Sigmoid colon (tissue), 4 donors: ENCODE measurements at regions not wholly inside any gene's neighbourhood (a gene's known extent, or its start where the extent isn't known, plus 50 kb on each side); places are given as distances from the start of the nearest gene placed in this dataset.

ENCODE experiments used
- POLR2AphosphoS5 ChIP-seq, 4 donors: sonication (generic); formaldehyde crosslinking; IDR thresholded peaks; one replicate each; pipeline ENCODE4 v1.6.1; 2017; ENCODE audit warnings: antibody characterized with exemption in 4 of 4
- TF ChIP-seq, protein P1 (sequence below), 4 experiments: fragments of 450-650 bp in 3 of 4; fragments of 200-600 bp in 1 of 4; IDR thresholded peaks; one replicate each; pipeline ENCODE4 v1.5.1; 2016 to 2019; ENCODE audit warnings: antibody characterized with exemption in 4 of 4, mild to moderate bottlenecking in 3 of 4, moderate library complexity in 2 of 4

DNA sequence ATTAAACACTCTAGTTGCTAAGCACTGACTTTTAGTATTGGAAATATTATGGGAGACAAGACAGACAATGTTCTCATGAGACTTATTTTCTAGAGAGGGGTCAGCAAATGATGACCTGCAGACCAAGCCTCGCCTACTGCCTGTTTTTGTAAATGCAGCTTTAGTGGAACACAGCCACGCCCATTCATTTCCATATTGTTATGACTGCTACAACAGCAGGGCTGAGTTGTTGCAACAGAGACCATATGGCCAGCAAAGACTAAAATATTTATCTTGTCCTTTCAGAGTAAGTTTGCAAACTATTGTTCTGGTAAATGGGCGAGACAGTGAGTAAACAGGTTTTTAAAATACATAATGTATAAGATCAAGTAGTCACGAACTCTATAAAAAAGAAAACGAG, 570.2 kb downstream of the NTRK3 start:
- TF ChIP-seq, protein P1, sequence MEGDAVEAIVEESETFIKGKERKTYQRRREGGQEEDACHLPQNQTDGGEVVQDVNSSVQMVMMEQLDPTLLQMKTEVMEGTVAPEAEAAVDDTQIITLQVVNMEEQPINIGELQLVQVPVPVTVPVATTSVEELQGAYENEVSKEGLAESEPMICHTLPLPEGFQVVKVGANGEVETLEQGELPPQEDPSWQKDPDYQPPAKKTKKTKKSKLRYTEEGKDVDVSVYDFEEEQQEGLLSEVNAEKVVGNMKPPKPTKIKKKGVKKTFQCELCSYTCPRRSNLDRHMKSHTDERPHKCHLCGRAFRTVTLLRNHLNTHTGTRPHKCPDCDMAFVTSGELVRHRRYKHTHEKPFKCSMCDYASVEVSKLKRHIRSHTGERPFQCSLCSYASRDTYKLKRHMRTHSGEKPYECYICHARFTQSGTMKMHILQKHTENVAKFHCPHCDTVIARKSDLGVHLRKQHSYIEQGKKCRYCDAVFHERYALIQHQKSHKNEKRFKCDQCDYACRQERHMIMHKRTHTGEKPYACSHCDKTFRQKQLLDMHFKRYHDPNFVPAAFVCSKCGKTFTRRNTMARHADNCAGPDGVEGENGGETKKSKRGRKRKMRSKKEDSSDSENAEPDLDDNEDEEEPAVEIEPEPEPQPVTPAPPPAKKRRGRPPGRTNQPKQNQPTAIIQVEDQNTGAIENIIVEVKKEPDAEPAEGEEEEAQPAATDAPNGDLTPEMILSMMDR (IDR thresholded peaks at IDR 0.05), result no peak
- TF ChIP-seq POLR2AphosphoS5 (IDR thresholded peaks at IDR 0.05), result no peak
